A673 (cell line): ENCODE measurements at regions not wholly inside any gene's neighbourhood (a gene's known extent, or its start where the extent isn't known, plus 50 kb on each side); places are given as distances from the start of the nearest gene placed in this dataset.
A peak's percentile ranks its signal among the peaks of the same experiment; 100 is the strongest.

Experiments used
- BruUV-seq: library from RNA; stranded (reverse); fragments of 400-500 nt; replicated peaks from 2 replicates; lab custom pipeline; 2021; lab: Mats Ljungman, UMichigan
- CTCF ChIA-PET: fragments of 300-600 bp; sonication (Branson Sonifier 250); formaldehyde crosslinking; loops from one replicate; lab custom pipeline; 2022; ENCODE audit warnings: antibody characterized with exemption; lab: Charles Lee
- POLR2A ChIA-PET: fragments of 300-600 bp; sonication (Branson Sonifier 250); formaldehyde crosslinking; loops from one replicate; lab custom pipeline; 2022; ENCODE audit warnings: antibody characterized with exemption; ENCODE audit not compliant: low non-redundant PET; lab: Charles Lee
- DNase-seq: peaks from one replicate; pipeline ENCODE4 v3.0.0-alpha.2; 2015; ENCODE audit warnings: low spot score
- H3K27ac ChIP-seq: fragments of 200-600 bp; sonication (generic); 2 replicates; pipeline ENCODE4 v1.5.1; 2016; ENCODE audit warnings: mixed run types, low read depth, mild to moderate bottlenecking, mixed read lengths, antibody characterized with exemption, low read length; ENCODE audit not compliant: poor library complexity, severe bottlenecking
- H3K27me3 ChIP-seq: fragments of 200-600 bp; sonication (generic); replicated peaks from 2 replicates; pipeline ENCODE4 v1.6.1; 2017; ENCODE audit warnings: mixed run types, low read depth, mild to moderate bottlenecking, mixed read lengths, antibody characterized with exemption, low read length; ENCODE audit not compliant: insufficient read depth, poor library complexity
- H3K36me3 ChIP-seq: fragments of 200-600 bp; sonication (generic); 2 replicates; pipeline ENCODE4 v1.6.1; 2016; ENCODE audit warnings: mixed run types, mild to moderate bottlenecking, mixed read lengths, antibody characterized with exemption, low read length; ENCODE audit not compliant: insufficient read depth, poor library complexity, severe bottlenecking
- H3K4me1 ChIP-seq: fragments of 200-600 bp; sonication (generic); 2 replicates; pipeline ENCODE4 v1.6.1; 2017; ENCODE audit warnings: mixed run types, mild to moderate bottlenecking, mixed read lengths, antibody characterized with exemption, low read length; ENCODE audit not compliant: insufficient read depth, poor library complexity, severe bottlenecking
- H3K4me3 ChIP-seq: fragments of 200-600 bp; sonication (generic); 2 replicates; pipeline ENCODE4 v1.5.1; 2016; ENCODE audit warnings: low read depth, mixed run types, mild to moderate bottlenecking, mixed read lengths, low read length; ENCODE audit not compliant: poor library complexity, severe bottlenecking
- H3K9me3 ChIP-seq: fragments of 200-600 bp; sonication (generic); 2 replicates; pipeline ENCODE4 v1.6.1; 2016; ENCODE audit warnings: mixed run types, low read depth, mild to moderate bottlenecking, mixed read lengths, antibody characterized with exemption, low read length; ENCODE audit not compliant: poor library complexity, severe bottlenecking
- EZH2 ChIP-seq: fragments of 200-600 bp; sonication (generic); IDR thresholded peaks from 2 replicates; pipeline ENCODE4 v1.6.1; 2017; ENCODE audit warnings: borderline replicate concordance, low read depth, mild to moderate bottlenecking, mixed read lengths, antibody characterized with exemption, low read length; ENCODE audit not compliant: poor library complexity, severe bottlenecking
- intact Hi-C: fragments of 100-400 bp; cut with micrococcal nuclease; formaldehyde crosslinking; loops from one replicate; pipeline ENCODE4 v1.10.0; 2022; ENCODE audit not compliant: unreplicated experiment
- TF ChIP-seq, protein P1 (sequence below): fragments of 300-800, 200-600 bp; sonication (generic); conservative IDR thresholded peaks from 2 replicates; pipeline ENCODE4 v1.5.1; 2017; ENCODE audit warnings: low read depth, mild to moderate bottlenecking, antibody characterized with exemption, low read length, moderate library complexity, mixed read lengths

DNA sequence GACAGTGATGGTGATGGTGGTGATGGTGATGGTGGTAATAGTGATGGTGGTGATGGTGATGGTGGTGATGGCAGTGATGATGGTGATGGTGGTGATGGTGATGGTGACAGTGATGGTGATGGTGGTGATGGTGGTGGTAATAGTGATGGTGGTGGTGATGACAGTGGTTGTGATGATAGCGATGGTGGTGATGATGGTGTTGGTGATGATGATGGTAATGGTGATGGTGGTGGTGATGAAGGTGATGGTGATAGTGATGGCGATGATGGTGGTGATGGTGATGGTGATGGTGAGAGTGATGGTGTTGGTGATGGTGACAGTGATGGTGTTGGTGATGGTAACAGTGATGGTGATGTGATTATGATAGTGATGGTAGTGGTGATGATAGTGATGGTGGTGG is 94.3 kb downstream of the ASB1 start:
- peaks cover 6% of the 10 kb centered on the region for H3K9me3 ChIP-seq
- ChIA-PET CTCF (no interaction called here), POLR2A (no interaction called here)
- no peak for DNase-seq
- intact Hi-C loops: no loop called here
- BruUV-seq: no TSS peak
- peaks cover 2% of the 10 kb centered on the region for H3K27me3 ChIP-seq
- no peak for TF ChIP-seq EZH2
- TF ChIP-seq, protein P1, sequence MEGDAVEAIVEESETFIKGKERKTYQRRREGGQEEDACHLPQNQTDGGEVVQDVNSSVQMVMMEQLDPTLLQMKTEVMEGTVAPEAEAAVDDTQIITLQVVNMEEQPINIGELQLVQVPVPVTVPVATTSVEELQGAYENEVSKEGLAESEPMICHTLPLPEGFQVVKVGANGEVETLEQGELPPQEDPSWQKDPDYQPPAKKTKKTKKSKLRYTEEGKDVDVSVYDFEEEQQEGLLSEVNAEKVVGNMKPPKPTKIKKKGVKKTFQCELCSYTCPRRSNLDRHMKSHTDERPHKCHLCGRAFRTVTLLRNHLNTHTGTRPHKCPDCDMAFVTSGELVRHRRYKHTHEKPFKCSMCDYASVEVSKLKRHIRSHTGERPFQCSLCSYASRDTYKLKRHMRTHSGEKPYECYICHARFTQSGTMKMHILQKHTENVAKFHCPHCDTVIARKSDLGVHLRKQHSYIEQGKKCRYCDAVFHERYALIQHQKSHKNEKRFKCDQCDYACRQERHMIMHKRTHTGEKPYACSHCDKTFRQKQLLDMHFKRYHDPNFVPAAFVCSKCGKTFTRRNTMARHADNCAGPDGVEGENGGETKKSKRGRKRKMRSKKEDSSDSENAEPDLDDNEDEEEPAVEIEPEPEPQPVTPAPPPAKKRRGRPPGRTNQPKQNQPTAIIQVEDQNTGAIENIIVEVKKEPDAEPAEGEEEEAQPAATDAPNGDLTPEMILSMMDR: no peak
- no peaks in the 10 kb centered on the region for H3K4me1 ChIP-seq
- H3K36me3 ChIP-seq: no peaks in the 10 kb centered on the region
- no peak overlapping the region for H3K27ac ChIP-seq
- no peak overlapping the region for H3K4me3 ChIP-seq

DNA sequence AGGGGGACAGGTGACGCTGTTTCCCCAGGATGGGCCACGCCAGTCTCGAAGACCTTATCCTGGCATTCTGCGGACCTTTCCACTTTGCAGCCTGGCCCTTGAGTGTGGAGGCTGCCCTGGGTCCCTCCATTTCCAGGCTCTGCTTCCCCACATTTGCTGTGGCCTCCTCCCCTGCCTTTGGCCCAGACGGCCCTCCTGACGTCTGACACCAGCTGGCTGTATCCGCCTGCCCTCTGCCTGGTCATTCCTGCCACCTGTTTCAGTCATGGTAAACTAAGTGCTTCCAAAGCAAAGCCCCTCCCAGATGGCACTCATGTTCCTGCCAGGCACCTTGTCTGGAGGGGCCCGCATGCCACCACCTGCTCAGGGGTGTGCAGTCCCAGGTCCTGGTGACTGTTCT is 95.1 kb downstream of the ASB1 start:
- H3K9me3 ChIP-seq: peaks cover 4% of the 10 kb centered on the region
- ChIA-PET POLR2A (no interaction called here), CTCF (no interaction called here)
- no TSS peak for BruUV-seq
- intact Hi-C loops: no loop called here
- H3K27me3 ChIP-seq: no peaks in the 10 kb centered on the region
- no peaks in the 10 kb centered on the region for H3K4me1 ChIP-seq
- H3K27ac ChIP-seq: no peak overlapping the region
- no peak for TF ChIP-seq EZH2
- TF ChIP-seq, protein P1: no peak
- no peaks in the 10 kb centered on the region for H3K36me3 ChIP-seq
- DNase-seq: no peak
- H3K4me3 ChIP-seq: no peak overlapping the region

DNA sequence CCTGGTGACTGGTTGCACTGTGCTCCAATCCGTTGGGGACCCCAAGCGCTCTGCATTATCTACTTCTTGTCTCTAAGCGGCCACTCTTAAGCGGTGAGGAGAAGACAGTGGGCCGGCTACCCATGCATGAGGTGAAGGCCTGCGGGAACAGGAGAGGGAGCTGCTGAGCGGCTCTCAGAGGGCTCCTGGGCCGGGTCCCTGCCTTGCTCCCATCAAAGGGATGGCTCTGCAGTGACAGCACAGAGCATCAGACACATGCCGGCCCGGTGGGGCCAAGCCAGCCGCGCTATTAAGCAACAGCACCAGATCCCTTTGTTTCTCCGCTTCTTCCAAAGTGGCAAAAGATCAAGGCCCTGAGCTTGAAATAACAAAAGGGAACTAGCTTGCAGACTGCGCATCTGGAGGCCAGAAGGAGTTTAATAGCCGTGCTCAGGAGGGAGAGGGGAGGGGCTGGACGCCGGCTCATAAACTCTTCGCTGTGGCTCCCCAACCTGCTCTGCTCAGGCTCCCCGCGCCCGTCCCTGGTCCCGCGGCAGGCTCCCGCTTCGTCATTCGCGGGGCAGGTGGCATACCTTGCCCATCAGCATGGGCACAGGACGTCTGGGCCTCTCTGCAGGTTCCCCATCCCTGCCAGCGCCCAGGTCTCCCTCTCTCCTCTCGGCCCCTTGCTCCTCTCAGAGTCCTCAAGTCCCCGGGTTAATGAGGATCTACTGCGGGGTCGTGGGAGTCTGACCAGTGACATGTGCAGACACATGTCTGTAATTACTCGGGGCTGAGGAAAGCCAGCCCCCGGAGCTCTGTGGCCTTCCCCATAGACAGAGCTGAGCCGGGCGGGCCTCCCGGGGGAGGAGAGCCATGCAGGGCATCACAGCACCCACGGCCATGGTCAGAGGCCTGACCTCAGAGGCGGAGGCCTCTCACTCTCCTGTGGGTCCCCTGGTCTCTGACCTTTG is 96.7 kb downstream of the ASB1 start:
- ChIA-PET CTCF (interaction anchor here (0.6 kb wide), 1 partner anchor 86 kb away, joined by 3 read pairs; no protein-coding TSS in a partner anchor), POLR2A (no interaction called here)
- no peak for TF ChIP-seq EZH2
- TF ChIP-seq, protein P1: peak; percentile 34; the same call in 1 of the 2 replicates
- BruUV-seq: no TSS peak
- DNase-seq: no peak
- Histone ChIP-seq H3K9me3 (no peaks in the 10 kb centered on the region), H3K36me3 (no peaks in the 10 kb centered on the region), H3K27me3 (no peaks in the 10 kb centered on the region), H3K27ac (no peak overlapping the region), H3K4me1 (no peaks in the 10 kb centered on the region), H3K4me3 (no peak overlapping the region)
- intact Hi-C loops: no loop called here
